ENCODE measurements at regions not wholly inside any gene's neighbourhood (a gene's known extent, or its start where the extent isn't known, plus 50 kb on each side); places are given as distances from the start of the nearest gene placed in this dataset.

DNA sequence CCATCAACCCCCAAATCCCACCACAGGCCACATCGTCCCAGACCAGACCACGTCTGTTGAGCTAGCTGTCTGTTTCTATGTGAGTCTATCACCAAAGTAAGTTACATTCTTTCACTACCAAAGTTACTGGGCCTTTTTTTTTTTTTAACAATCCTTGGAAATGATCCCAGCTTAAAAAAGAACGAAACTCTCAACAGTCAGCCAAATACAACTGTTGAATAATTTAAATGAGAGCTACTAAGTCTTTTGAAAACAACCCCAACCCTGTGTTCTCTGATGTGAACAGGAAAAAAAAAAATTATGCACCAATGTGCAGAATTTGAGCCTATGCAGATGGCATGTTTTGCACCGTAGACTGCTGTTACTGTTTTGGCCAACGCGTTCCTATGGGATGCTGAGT is 134.0 kb upstream of the ETS2 start:
- no peak overlapping the region for H3K4me2 ChIP-seq (ENCODE audit: low read length)
- no peak overlapping the region for H3K9ac ChIP-seq (ENCODE audit: low read depth, low read length)
- peaks cover 98% of the 10 kb centered on the region for H3K27me3 ChIP-seq (ENCODE audit: control insufficient read depth, insufficient read depth, low read length)
- no peak overlapping the region for H3K4me3 ChIP-seq (ENCODE audit: low read length)
- no peaks in the 10 kb centered on the region for H3K4me1 ChIP-seq (ENCODE audit: control insufficient read depth, insufficient read depth, low read length)
- H3K9me3 ChIP-seq (replicated peaks; ENCODE audit: low read length): no peaks in the 10 kb centered on the region
- H3K36me3 ChIP-seq (ENCODE audit: insufficient read depth, low read length): no peaks in the 10 kb centered on the region

DNA sequence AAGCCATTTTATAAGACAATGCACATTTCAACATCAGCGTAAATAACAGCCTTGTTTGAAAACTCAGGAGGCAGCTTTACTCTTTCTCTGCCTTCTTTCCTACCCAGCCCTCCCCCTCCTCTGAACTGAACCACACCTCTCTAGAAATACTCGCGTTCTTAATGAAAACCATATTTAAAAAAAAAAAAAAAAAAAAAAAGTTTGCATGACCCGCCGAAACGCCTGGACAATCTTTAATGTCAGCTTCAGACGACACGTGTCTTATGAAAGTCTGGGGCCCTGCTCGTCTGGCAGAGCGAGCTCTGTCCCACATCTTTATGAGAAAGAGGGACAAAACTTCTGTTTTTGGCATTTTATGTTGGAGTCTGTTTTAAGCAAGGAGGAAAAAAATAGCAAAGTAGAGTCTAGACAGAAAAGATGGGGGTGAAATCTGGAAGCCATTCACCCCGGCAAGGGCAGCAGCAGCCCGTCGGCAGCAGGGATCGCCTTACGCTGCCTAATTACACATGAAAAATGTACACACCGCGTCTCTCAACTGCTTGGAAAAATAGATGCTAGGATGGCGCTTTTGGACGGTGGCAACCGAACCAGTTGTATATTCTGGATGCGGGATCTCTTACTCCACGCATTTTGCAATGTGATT is 130.4 kb upstream of the ETS2 start:
- H3K36me3 ChIP-seq (ENCODE audit: insufficient read depth, low read length): no peaks in the 10 kb centered on the region
- H3K4me3 ChIP-seq (ENCODE audit: low read length): no peak overlapping the region
- peaks cover 82% of the 10 kb centered on the region for H3K27me3 ChIP-seq (ENCODE audit: control insufficient read depth, insufficient read depth, low read length)
- H3K4me1 ChIP-seq (ENCODE audit: control insufficient read depth, insufficient read depth, low read length): peaks cover 14% of the 10 kb centered on the region
- no peak overlapping the region for H3K9ac ChIP-seq (ENCODE audit: low read depth, low read length)
- H3K4me2 ChIP-seq (ENCODE audit: low read length): no peak overlapping the region
- no peaks in the 10 kb centered on the region for H3K9me3 ChIP-seq (replicated peaks; ENCODE audit: low read length)

- Histone ChIP-seq H3K4me3 (ENCODE audit: low read length) (no peak overlapping the region), H3K9ac (ENCODE audit: low read depth, low read length) (no peak overlapping the region), H3K4me2 (ENCODE audit: low read length) (no peak overlapping the region), H3K36me3 (ENCODE audit: insufficient read depth, low read length) (no peaks in the 10 kb centered on the region), H3K4me1 (ENCODE audit: control insufficient read depth, insufficient read depth, low read length) (peaks cover 17% of the 10 kb centered on the region), H3K27me3 (ENCODE audit: control insufficient read depth, insufficient read depth, low read length) (peaks cover 81% of the 10 kb centered on the region), H3K9me3 (replicated peaks; ENCODE audit: low read length) (no peaks in the 10 kb centered on the region)
Observed at GRCh38 chr21:38678827-38679226, 126.9 kb upstream of the ETS2 start.

- Histone ChIP-seq H3K4me3 (ENCODE audit: low read length) (no peak overlapping the region), H3K36me3 (ENCODE audit: insufficient read depth, low read length) (no peaks in the 10 kb centered on the region), H3K9me3 (replicated peaks; ENCODE audit: low read length) (no peaks in the 10 kb centered on the region), H3K4me2 (ENCODE audit: low read length) (peak overlapping the region; percentile 61), H3K9ac (ENCODE audit: low read depth, low read length) (no peak overlapping the region), H3K27me3 (ENCODE audit: control insufficient read depth, insufficient read depth, low read length) (peaks cover 81% of the 10 kb centered on the region), H3K4me1 (ENCODE audit: control insufficient read depth, insufficient read depth, low read length) (peaks cover 17% of the 10 kb centered on the region)
Observed at GRCh38 chr21:38679534-38679933, 126.2 kb upstream of the ETS2 start.

GRCh38 chr21:38680401-38680800 is 125.3 kb upstream of the ETS2 start:
- no peaks in the 10 kb centered on the region for H3K36me3 ChIP-seq (ENCODE audit: insufficient read depth, low read length)
- no peak overlapping the region for H3K4me3 ChIP-seq (ENCODE audit: low read length)
- peaks cover 78% of the 10 kb centered on the region for H3K27me3 ChIP-seq (ENCODE audit: control insufficient read depth, insufficient read depth, low read length)
- H3K4me1 ChIP-seq (ENCODE audit: control insufficient read depth, insufficient read depth, low read length): peaks cover 17% of the 10 kb centered on the region
- no peak overlapping the region for H3K4me2 ChIP-seq (ENCODE audit: low read length)
- no peak overlapping the region for H3K9ac ChIP-seq (ENCODE audit: low read depth, low read length)
- no peaks in the 10 kb centered on the region for H3K9me3 ChIP-seq (replicated peaks; ENCODE audit: low read length)

- Histone ChIP-seq H3K4me1 (ENCODE audit: control insufficient read depth, insufficient read depth, low read length) (peaks cover 17% of the 10 kb centered on the region), H3K9me3 (replicated peaks; ENCODE audit: low read length) (peaks cover 3% of the 10 kb centered on the region), H3K9ac (ENCODE audit: low read depth, low read length) (no peak overlapping the region), H3K36me3 (ENCODE audit: insufficient read depth, low read length) (no peaks in the 10 kb centered on the region), H3K4me2 (ENCODE audit: low read length) (no peak overlapping the region), H3K27me3 (ENCODE audit: control insufficient read depth, insufficient read depth, low read length) (peaks cover 77% of the 10 kb centered on the region), H3K4me3 (ENCODE audit: low read length) (no peak overlapping the region)
Observed at GRCh38 chr21:38683222-38683621, 122.5 kb upstream of the ETS2 start.

GRCh38 chr21:38688068-38688467 is 117.7 kb upstream of the ETS2 start:
- peaks cover 72% of the 10 kb centered on the region for H3K27me3 ChIP-seq (ENCODE audit: control insufficient read depth, insufficient read depth, low read length)
- H3K4me1 ChIP-seq (ENCODE audit: control insufficient read depth, insufficient read depth, low read length): no peaks in the 10 kb centered on the region
- H3K36me3 ChIP-seq (ENCODE audit: insufficient read depth, low read length): no peaks in the 10 kb centered on the region
- H3K4me3 ChIP-seq (ENCODE audit: low read length): no peak overlapping the region
- peaks cover 3% of the 10 kb centered on the region for H3K9me3 ChIP-seq (replicated peaks; ENCODE audit: low read length)
- H3K9ac ChIP-seq (ENCODE audit: low read depth, low read length): no peak overlapping the region
- no peak overlapping the region for H3K4me2 ChIP-seq (ENCODE audit: low read length)

GRCh38 chr21:38691631-38692030 is 114.1 kb upstream of the ETS2 start:
- no peak overlapping the region for H3K4me2 ChIP-seq (ENCODE audit: low read length)
- H3K4me3 ChIP-seq (ENCODE audit: low read length): no peak overlapping the region
- peaks cover 77% of the 10 kb centered on the region for H3K27me3 ChIP-seq (ENCODE audit: control insufficient read depth, insufficient read depth, low read length)
- H3K9ac ChIP-seq (ENCODE audit: low read depth, low read length): no peak overlapping the region
- no peaks in the 10 kb centered on the region for H3K36me3 ChIP-seq (ENCODE audit: insufficient read depth, low read length)
- H3K4me1 ChIP-seq (ENCODE audit: control insufficient read depth, insufficient read depth, low read length): no peaks in the 10 kb centered on the region
- peaks cover 3% of the 10 kb centered on the region for H3K9me3 ChIP-seq (replicated peaks; ENCODE audit: low read length)

DNA sequence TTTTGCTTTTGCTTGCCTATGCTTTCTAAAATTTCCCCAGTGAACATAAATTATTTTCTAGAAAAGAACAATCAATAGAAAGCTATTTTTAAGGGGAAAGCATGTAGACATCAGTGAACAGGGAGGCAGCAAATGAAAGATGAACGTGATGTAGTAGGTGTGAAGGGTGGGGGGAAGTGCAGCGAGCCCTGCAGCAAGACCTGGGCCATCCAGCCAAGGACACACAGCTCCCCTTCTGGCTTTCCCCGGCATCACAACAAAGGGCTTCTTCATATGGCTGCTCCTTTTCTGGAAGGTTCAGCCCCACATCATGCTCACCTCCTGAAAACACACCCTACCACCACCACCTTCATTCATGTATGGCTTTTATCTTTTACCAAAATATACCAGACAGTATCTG is 109.2 kb upstream of the ETS2 start:
- Histone ChIP-seq H3K9me3 (replicated peaks; ENCODE audit: low read length) (no peaks in the 10 kb centered on the region), H3K9ac (ENCODE audit: low read depth, low read length) (no peak overlapping the region), H3K4me2 (ENCODE audit: low read length) (no peak overlapping the region), H3K4me1 (ENCODE audit: control insufficient read depth, insufficient read depth, low read length) (no peaks in the 10 kb centered on the region), H3K27me3 (ENCODE audit: control insufficient read depth, insufficient read depth, low read length) (peaks cover 90% of the 10 kb centered on the region), H3K4me3 (ENCODE audit: low read length) (no peak overlapping the region), H3K36me3 (ENCODE audit: insufficient read depth, low read length) (no peaks in the 10 kb centered on the region)

GRCh38 chr21:38699048-38699447 is 106.7 kb upstream of the ETS2 start:
- Histone ChIP-seq H3K4me2 (ENCODE audit: low read length) (no peak overlapping the region), H3K36me3 (ENCODE audit: insufficient read depth, low read length) (no peaks in the 10 kb centered on the region), H3K9me3 (replicated peaks; ENCODE audit: low read length) (no peaks in the 10 kb centered on the region)

GRCh38 chr21:38702196-38702595 is 103.5 kb upstream of the ETS2 start:
- Histone ChIP-seq H3K4me2 (ENCODE audit: low read length) (no peak overlapping the region), H3K9ac (ENCODE audit: low read depth, low read length) (no peak overlapping the region), H3K4me1 (ENCODE audit: control insufficient read depth, insufficient read depth, low read length) (no peaks in the 10 kb centered on the region), H3K36me3 (ENCODE audit: insufficient read depth, low read length) (no peaks in the 10 kb centered on the region), H3K9me3 (replicated peaks; ENCODE audit: low read length) (no peaks in the 10 kb centered on the region), H3K4me3 (ENCODE audit: low read length) (no peak overlapping the region), H3K27me3 (ENCODE audit: control insufficient read depth, insufficient read depth, low read length) (peaks cover 89% of the 10 kb centered on the region)

More at GRCh38 chr21:38699048-38699447, 106.7 kb upstream of the ETS2 start:
- Histone ChIP-seq H3K27me3 (ENCODE audit: control insufficient read depth, insufficient read depth, low read length) (peaks cover 94% of the 10 kb centered on the region), H3K9ac (ENCODE audit: low read depth, low read length) (no peak overlapping the region), H3K4me3 (ENCODE audit: low read length) (no peak overlapping the region), H3K4me1 (ENCODE audit: control insufficient read depth, insufficient read depth, low read length) (no peaks in the 10 kb centered on the region)

DNA sequence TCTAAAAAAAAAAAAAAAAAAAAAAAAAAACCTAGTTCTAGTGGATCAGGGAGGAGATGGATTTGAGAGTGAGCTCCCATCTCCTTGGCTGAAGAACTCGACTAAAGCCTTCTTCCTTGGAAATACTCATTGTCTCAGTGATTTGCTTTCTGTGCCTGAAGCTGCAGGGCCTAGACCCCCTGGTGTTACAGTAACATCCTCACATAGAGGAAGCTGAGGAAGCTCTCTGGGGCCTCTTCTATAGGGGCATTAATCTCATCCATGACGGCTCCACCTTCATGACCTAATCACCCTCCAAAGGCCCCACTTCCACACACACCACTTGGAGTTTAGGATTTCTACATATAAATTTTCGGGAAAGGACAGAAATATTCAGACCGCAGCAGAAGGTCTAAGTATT is 95.9 kb upstream of the ETS2 start:
- Histone ChIP-seq H3K36me3 (ENCODE audit: insufficient read depth, low read length) (no peaks in the 10 kb centered on the region), H3K9me3 (replicated peaks; ENCODE audit: low read length) (no peaks in the 10 kb centered on the region), H3K4me1 (ENCODE audit: control insufficient read depth, insufficient read depth, low read length) (no peaks in the 10 kb centered on the region), H3K27me3 (ENCODE audit: control insufficient read depth, insufficient read depth, low read length) (peaks cover 72% of the 10 kb centered on the region), H3K4me3 (ENCODE audit: low read length) (no peak overlapping the region), H3K4me2 (ENCODE audit: low read length) (no peak overlapping the region), H3K9ac (ENCODE audit: low read depth, low read length) (no peak overlapping the region)
